Progenitor cell of endocrine pancreas (in vitro differentiated cells): ENCODE measurements at regions not wholly inside any gene's neighbourhood (a gene's known extent, or its start where the extent isn't known, plus 50 kb on each side); places are given as distances from the start of the nearest gene placed in this dataset.

ENCODE experiments used
- DNase-seq: peaks from one replicate; pipeline ENCODE4 v3.0.0; 2021; ENCODE audit warnings: low spot score; ENCODE audit not compliant: unreplicated experiment
- H3K27ac Mint-ChIP-seq: 2 replicates; pipeline ENCODE4 v1.8.0; 2021; ENCODE audit warnings: mild to moderate bottlenecking, moderate library complexity, mixed read lengths
- H3K27me3 Mint-ChIP-seq: 2 replicates; pipeline ENCODE4 v1.8.0; 2021; ENCODE audit warnings: mixed read lengths
- H3K36me3 Mint-ChIP-seq: 2 replicates; pipeline ENCODE4 v1.8.0; 2022; ENCODE audit warnings: mixed read lengths; ENCODE audit not compliant: insufficient read depth
- H3K4me1 Mint-ChIP-seq: 2 replicates; pipeline ENCODE4 v1.8.0; 2021; ENCODE audit warnings: low read depth, mixed read lengths
- H3K4me3 Mint-ChIP-seq: 2 replicates; pipeline ENCODE4 v1.8.0; 2021; ENCODE audit warnings: low read depth, mild to moderate bottlenecking, moderate library complexity, mixed read lengths
- H3K9me3 Mint-ChIP-seq: 2 replicates; pipeline ENCODE4 v1.8.0; 2021; ENCODE audit warnings: low read depth, mixed read lengths
- CTCF ChIP-seq: fragments of 200-600 bp; sonication (generic); IDR thresholded peaks from one replicate; pipeline ENCODE4 v1.5.0; 2021; ENCODE audit warnings: antibody characterized with exemption, mild to moderate bottlenecking; ENCODE audit not compliant: unreplicated experiment

- Mint-ChIP-seq H3K27ac (no peak overlapping the region), H3K27me3 (no peaks in the 10 kb centered on the region), H3K9me3 (no peaks in the 10 kb centered on the region), H3K36me3 (no peaks in the 10 kb centered on the region), H3K4me1 (peaks cover 5% of the 10 kb centered on the region), H3K4me3 (no peak overlapping the region)
- TF ChIP-seq CTCF = no peak
- no peak for DNase-seq
Measured at GRCh38 chr2:192571636-192572035, 376.9 kb upstream of the TMEFF2 start.

GRCh38 chr2:192570788-192571187 is 376.1 kb upstream of the TMEFF2 start:
- H3K27me3 Mint-ChIP-seq = no peaks in the 10 kb centered on the region
- H3K4me1 Mint-ChIP-seq = peaks cover 5% of the 10 kb centered on the region
- no peak overlapping the region for H3K27ac Mint-ChIP-seq
- no peaks in the 10 kb centered on the region for H3K36me3 Mint-ChIP-seq
- no peak for DNase-seq
- no peaks in the 10 kb centered on the region for H3K9me3 Mint-ChIP-seq
- no peak overlapping the region for H3K4me3 Mint-ChIP-seq
- no peak for TF ChIP-seq CTCF

- Mint-ChIP-seq H3K9me3 (no peaks in the 10 kb centered on the region), H3K4me3 (no peak overlapping the region), H3K27me3 (no peaks in the 10 kb centered on the region), H3K36me3 (no peaks in the 10 kb centered on the region), H3K4me1 (peaks cover 5% of the 10 kb centered on the region), H3K27ac (no peak overlapping the region)
- no peak for DNase-seq
- TF ChIP-seq CTCF = no peak
Measured at GRCh38 chr2:192566863-192567262, 372.1 kb upstream of the TMEFF2 start.

GRCh38 chr2:192560326-192560725 is 365.6 kb upstream of the TMEFF2 start:
- H3K27ac Mint-ChIP-seq = no peak overlapping the region
- peaks cover 1% of the 10 kb centered on the region for H3K4me1 Mint-ChIP-seq
- no peaks in the 10 kb centered on the region for H3K27me3 Mint-ChIP-seq
- DNase-seq = no peak
- no peak for TF ChIP-seq CTCF
- no peaks in the 10 kb centered on the region for H3K36me3 Mint-ChIP-seq
- H3K4me3 Mint-ChIP-seq = no peak overlapping the region
- H3K9me3 Mint-ChIP-seq = no peaks in the 10 kb centered on the region

GRCh38 chr2:192559587-192559986 is 364.9 kb upstream of the TMEFF2 start:
- no peaks in the 10 kb centered on the region for H3K9me3 Mint-ChIP-seq
- H3K4me3 Mint-ChIP-seq = no peak overlapping the region
- TF ChIP-seq CTCF = no peak
- H3K27me3 Mint-ChIP-seq = no peaks in the 10 kb centered on the region
- H3K27ac Mint-ChIP-seq = no peak overlapping the region
- DNase-seq = no peak
- peaks cover 1% of the 10 kb centered on the region for H3K4me1 Mint-ChIP-seq
- H3K36me3 Mint-ChIP-seq = no peaks in the 10 kb centered on the region
